ENCODE measurements at regions not wholly inside any gene's neighbourhood (a gene's known extent, or its start where the extent isn't known, plus 50 kb on each side); places are given as distances from the start of the nearest gene placed in this dataset.

GRCh38 chr22:49067504-49067903 lies 760.2 kb downstream of the BRD1 start:
- DNase-seq (ENCODE audit: low read depth in 2 of 3, low spot score in 2 of 3): no peak

- DNase-seq (ENCODE audit: low read depth in 2 of 3, low spot score in 2 of 3): no peak
Measured at GRCh38 chr22:49066619-49067018, 761.1 kb downstream of the BRD1 start.

- DNase-seq (ENCODE audit: low read depth in 2 of 3, low spot score in 2 of 3): no peak
Measured at GRCh38 chr22:49064836-49065235, 762.8 kb downstream of the BRD1 start.

GRCh38 chr22:49063545-49063890 lies 764.2 kb downstream of the BRD1 start:
- no peak for DNase-seq (ENCODE audit: low read depth in 2 of 3, low spot score in 2 of 3)

GRCh38 chr22:49062802-49063544 lies 764.7 kb downstream of the BRD1 start:
- DNase-seq (ENCODE audit: low read depth in 2 of 3, low spot score in 2 of 3): no peak

GRCh38 chr22:49062155-49062801 lies 765.4 kb downstream of the BRD1 start:
- no peak for DNase-seq (ENCODE audit: low read depth in 2 of 3, low spot score in 2 of 3)

GRCh38 chr22:49057910-49058309 lies 769.8 kb downstream of the BRD1 start:
- no peak for DNase-seq (ENCODE audit: low read depth in 2 of 3, low spot score in 2 of 3)

GRCh38 chr22:49056301-49056700 lies 771.4 kb downstream of the BRD1 start:
- DNase-seq (ENCODE audit: low read depth in 2 of 3, low spot score in 2 of 3): no peak

- DNase-seq (ENCODE audit: low read depth in 2 of 3, low spot score in 2 of 3): no peak
Measured at GRCh38 chr22:49055406-49055805, 772.3 kb downstream of the BRD1 start.

GRCh38 chr22:49053578-49053977 lies 774.1 kb downstream of the BRD1 start:
- DNase-seq (ENCODE audit: low read depth in 2 of 3, low spot score in 2 of 3): no peak

- DNase-seq (ENCODE audit: low read depth in 2 of 3, low spot score in 2 of 3): no peak
Measured at GRCh38 chr22:49052560-49052959, 775.1 kb downstream of the BRD1 start.

GRCh38 chr22:49052023-49052538 lies 775.6 kb downstream of the BRD1 start:
- peak; percentile 18 to 51 (median 24) for DNase-seq (ENCODE audit: low read depth in 2 of 3, low spot score in 2 of 3)

GRCh38 chr22:49051491-49052022 lies 776.1 kb downstream of the BRD1 start:
- DNase-seq (ENCODE audit: low read depth in 2 of 3, low spot score in 2 of 3): no peak

GRCh38 chr22:49049691-49050090 lies 778.0 kb downstream of the BRD1 start:
- no peak for DNase-seq (ENCODE audit: low read depth in 2 of 3, low spot score in 2 of 3)

GRCh38 chr22:49048591-49048990 lies 779.1 kb downstream of the BRD1 start:
- no peak for DNase-seq (ENCODE audit: low read depth in 2 of 3, low spot score in 2 of 3)

- DNase-seq (ENCODE audit: low read depth in 2 of 3, low spot score in 2 of 3): no peak
Measured at GRCh38 chr22:49047447-49047846, 780.2 kb downstream of the BRD1 start.

GRCh38 chr22:49046546-49047361 lies 780.9 kb downstream of the BRD1 start:
- peak in 2 of 3 donors; percentile 44 to 71 for DNase-seq (ENCODE audit: low read depth in 2 of 3, low spot score in 2 of 3)

GRCh38 chr22:49046000-49046545 lies 781.6 kb downstream of the BRD1 start:
- no peak for DNase-seq (ENCODE audit: low read depth in 2 of 3, low spot score in 2 of 3)

- no peak for DNase-seq (ENCODE audit: low read depth in 2 of 3, low spot score in 2 of 3)
Measured at GRCh38 chr22:49045276-49045675, 782.4 kb downstream of the BRD1 start.

- no peak for DNase-seq (ENCODE audit: low read depth in 2 of 3, low spot score in 2 of 3)
Measured at GRCh38 chr22:49044776-49045175, 782.9 kb downstream of the BRD1 start.

- DNase-seq (ENCODE audit: low read depth in 2 of 3, low spot score in 2 of 3): no peak
Measured at GRCh38 chr22:49044091-49044490, 783.6 kb downstream of the BRD1 start.

Data from hematopoietic multipotent progenitor cell (in vitro differentiated cells).